Sigmoid colon (tissue), 4 donors: ENCODE measurements at regions not wholly inside any gene's neighbourhood (a gene's known extent, or its start where the extent isn't known, plus 50 kb on each side); places are given as distances from the start of the nearest gene placed in this dataset.

Source experiments
- EP300 ChIP-seq, 4 donors: sonication (generic); formaldehyde crosslinking; IDR thresholded peaks; one replicate each; pipeline ENCODE4 v1.6.1; 2017; ENCODE audit warnings: antibody characterized with exemption in 4 of 4
- POLR2A ChIP-seq, 2 donors: fragments of 450-650 bp; IDR thresholded peaks; one replicate each; pipeline ENCODE4 v1.6.1; 2016; ENCODE audit warnings: antibody characterized with exemption in 2 of 2, mild to moderate bottlenecking in 2 of 2, moderate library complexity in 2 of 2
- POLR2AphosphoS5 ChIP-seq, 4 donors: sonication (generic); formaldehyde crosslinking; IDR thresholded peaks; one replicate each; pipeline ENCODE4 v1.6.1; 2017; ENCODE audit warnings: antibody characterized with exemption in 4 of 4
- TF ChIP-seq, protein P1 (sequence below), 4 experiments: fragments of 450-650 bp in 3 of 4; fragments of 200-600 bp in 1 of 4; IDR thresholded peaks; one replicate each; pipeline ENCODE4 v1.5.1; 2016 to 2019; ENCODE audit warnings: antibody characterized with exemption in 4 of 4, mild to moderate bottlenecking in 3 of 4, moderate library complexity in 2 of 4

- no peak for TF ChIP-seq EP300 (IDR thresholded peaks at IDR 0.05)
- TF ChIP-seq, protein P1, sequence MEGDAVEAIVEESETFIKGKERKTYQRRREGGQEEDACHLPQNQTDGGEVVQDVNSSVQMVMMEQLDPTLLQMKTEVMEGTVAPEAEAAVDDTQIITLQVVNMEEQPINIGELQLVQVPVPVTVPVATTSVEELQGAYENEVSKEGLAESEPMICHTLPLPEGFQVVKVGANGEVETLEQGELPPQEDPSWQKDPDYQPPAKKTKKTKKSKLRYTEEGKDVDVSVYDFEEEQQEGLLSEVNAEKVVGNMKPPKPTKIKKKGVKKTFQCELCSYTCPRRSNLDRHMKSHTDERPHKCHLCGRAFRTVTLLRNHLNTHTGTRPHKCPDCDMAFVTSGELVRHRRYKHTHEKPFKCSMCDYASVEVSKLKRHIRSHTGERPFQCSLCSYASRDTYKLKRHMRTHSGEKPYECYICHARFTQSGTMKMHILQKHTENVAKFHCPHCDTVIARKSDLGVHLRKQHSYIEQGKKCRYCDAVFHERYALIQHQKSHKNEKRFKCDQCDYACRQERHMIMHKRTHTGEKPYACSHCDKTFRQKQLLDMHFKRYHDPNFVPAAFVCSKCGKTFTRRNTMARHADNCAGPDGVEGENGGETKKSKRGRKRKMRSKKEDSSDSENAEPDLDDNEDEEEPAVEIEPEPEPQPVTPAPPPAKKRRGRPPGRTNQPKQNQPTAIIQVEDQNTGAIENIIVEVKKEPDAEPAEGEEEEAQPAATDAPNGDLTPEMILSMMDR (IDR thresholded peaks at IDR 0.05) = no peak
- no peak for TF ChIP-seq POLR2AphosphoS5 (IDR thresholded peaks at IDR 0.05)
- TF ChIP-seq POLR2A (IDR thresholded peaks at IDR 0.05) = no peak
Observed at GRCh38 chr3:11900824-11901223, 54.1 kb upstream of the TAMM41 start.
